ENCODE measurements at regions not wholly inside any gene's neighbourhood (a gene's known extent, or its start where the extent isn't known, plus 50 kb on each side); places are given as distances from the start of the nearest gene placed in this dataset.

DNA sequence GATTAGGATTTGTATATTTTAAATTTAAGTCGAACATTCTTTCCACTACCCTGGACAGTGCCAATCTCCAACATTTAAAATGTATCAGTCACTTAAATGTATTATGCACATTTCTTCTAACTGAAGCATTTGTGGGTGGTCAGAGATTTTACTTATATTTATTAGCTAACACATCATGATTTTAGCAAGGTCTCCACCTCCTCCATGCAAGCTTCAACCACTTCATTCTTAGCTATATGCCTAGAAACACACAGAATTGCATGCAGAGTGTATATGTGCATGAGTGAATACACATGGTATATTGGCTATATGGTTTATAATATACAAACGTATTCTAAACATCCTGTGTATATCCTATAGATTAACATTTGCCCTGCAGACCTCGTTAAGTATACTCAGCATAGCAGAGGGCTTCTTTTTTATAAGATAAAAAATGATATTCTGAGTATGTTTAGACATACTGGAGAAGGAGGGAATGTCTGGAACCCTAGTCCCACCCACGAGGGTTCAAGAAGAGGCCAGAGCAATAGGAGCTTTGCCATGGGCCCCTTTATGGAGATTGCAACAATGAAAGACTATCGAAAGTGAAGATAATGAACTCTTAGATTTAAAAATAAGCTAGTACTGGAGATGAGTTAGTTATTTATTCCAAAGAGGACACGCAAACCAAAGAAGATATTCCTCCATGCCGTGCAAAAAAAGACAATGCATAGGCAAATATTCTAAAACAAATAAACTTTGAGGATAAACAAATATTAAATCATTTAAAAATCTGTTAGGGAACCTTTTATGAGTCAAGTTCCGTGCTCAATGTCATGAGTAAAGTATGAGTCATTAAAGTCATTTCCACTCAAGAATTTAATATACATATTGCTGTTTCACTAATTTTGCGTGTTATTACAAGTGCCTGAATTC is 480.4 kb downstream of the SIPA1L2 start:
- no peak overlapping the region for H3K4me3 ChIP-seq (ENCODE audit: low read depth, low read length)
- no peak for DNase-seq (ENCODE audit: low read depth)
- TF ChIP-seq, protein P1, sequence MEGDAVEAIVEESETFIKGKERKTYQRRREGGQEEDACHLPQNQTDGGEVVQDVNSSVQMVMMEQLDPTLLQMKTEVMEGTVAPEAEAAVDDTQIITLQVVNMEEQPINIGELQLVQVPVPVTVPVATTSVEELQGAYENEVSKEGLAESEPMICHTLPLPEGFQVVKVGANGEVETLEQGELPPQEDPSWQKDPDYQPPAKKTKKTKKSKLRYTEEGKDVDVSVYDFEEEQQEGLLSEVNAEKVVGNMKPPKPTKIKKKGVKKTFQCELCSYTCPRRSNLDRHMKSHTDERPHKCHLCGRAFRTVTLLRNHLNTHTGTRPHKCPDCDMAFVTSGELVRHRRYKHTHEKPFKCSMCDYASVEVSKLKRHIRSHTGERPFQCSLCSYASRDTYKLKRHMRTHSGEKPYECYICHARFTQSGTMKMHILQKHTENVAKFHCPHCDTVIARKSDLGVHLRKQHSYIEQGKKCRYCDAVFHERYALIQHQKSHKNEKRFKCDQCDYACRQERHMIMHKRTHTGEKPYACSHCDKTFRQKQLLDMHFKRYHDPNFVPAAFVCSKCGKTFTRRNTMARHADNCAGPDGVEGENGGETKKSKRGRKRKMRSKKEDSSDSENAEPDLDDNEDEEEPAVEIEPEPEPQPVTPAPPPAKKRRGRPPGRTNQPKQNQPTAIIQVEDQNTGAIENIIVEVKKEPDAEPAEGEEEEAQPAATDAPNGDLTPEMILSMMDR (IDR thresholded peaks at IDR 0.05; ENCODE audit: low read depth, low read length, missing control alignments) = no peak

DNA sequence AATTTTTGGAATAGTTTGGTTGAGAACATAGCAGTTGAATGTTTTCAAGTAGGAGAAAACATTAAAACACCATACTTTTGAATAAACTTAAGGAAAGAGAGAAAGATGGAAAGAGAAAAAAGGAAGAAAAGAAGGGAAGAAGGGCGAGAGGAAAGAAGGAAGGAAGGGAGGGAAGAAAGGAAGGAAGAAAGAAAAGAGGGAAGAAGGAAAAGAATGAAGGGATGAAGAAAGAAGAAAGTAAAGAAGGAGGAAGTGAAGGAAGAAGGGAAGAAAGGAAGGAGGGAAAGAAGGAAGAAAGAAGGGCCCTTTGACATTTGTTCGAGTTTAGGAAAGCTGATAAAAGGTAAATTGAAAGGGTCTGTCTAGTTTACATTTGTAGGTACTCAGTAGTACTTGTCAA is 482.7 kb downstream of the SIPA1L2 start:
- no peak for DNase-seq (ENCODE audit: low read depth)
- TF ChIP-seq, protein P1 (IDR thresholded peaks at IDR 0.05; ENCODE audit: low read depth, low read length, missing control alignments) = no peak
- no peak overlapping the region for H3K4me3 ChIP-seq (ENCODE audit: low read depth, low read length)

DNA sequence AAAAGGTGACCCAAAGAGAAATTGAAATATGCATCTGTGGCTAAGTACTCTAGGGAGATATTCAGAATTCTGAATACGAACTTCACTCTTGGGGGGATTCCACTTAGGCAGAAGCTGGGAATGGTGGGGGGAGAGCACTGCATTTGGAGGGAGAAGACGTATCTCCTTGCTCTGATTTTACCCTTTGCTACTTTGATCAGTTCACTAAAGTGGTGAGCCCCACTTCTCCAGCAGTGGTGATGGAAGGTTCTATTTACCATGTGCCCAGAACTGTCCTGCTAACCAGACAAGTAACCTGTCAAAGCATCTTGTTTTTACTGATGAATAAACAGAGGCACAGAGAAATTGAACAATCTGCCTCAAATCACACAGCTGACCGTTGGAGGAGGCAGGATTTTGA is 483.4 kb downstream of the SIPA1L2 start:
- no peak overlapping the region for H3K4me3 ChIP-seq (ENCODE audit: low read depth, low read length)
- TF ChIP-seq, protein P1 (IDR thresholded peaks at IDR 0.05; ENCODE audit: low read depth, low read length, missing control alignments) = no peak
- DNase-seq (ENCODE audit: low read depth) = no peak

DNA sequence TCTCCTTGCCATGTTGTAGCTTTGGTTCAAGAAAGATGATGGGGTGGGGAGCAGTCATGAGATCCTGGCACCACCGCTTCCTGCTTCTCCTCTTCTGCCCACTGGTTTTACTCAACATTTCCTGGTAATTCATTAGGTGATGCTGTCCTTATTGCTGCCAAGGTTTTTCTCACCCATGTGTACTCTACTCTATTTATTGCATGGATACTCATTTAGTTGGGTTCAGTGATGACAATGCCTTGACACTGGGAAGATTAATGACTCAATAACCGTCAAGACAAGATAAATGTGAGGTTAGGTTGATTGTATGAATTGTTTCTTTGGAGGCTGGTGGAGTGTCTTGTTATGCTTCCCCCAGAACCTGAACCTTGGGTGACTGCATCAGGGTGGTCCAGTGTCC is 484.2 kb downstream of the SIPA1L2 start:
- no peak overlapping the region for H3K4me3 ChIP-seq (ENCODE audit: low read depth, low read length)
- DNase-seq (ENCODE audit: low read depth) = no peak
- TF ChIP-seq, protein P1 (IDR thresholded peaks at IDR 0.05; ENCODE audit: low read depth, low read length, missing control alignments) = no peak

DNA sequence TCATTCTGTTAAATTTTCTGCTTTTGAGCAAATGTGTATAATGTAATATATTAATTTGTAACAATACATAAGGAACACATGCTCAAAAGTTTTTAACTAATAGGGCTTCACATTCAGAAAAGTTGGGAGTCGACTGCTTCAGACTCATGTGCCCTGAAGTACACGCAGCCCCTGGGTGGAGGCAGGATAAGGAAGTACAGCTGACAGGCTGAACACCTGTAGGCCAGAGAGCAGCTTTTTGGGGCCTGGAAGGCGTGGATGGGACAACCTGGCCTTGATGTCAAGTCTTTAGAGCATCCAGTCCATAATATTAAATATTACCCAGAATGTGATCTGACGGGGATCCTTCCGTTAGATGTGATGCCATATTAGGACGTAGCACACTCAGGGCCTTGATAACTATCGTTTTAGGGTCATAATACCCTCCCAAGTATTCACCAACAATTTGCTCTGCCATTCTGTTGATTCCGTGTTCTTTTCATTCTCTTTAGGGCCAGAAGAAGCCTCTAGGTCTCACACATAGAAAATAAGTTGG is 485.2 kb downstream of the SIPA1L2 start:
- no peak for DNase-seq (ENCODE audit: low read depth)
- H3K4me3 ChIP-seq (ENCODE audit: low read depth, low read length) = no peak overlapping the region
- TF ChIP-seq, protein P1 (IDR thresholded peaks at IDR 0.05; ENCODE audit: low read depth, low read length, missing control alignments) = no peak

DNA sequence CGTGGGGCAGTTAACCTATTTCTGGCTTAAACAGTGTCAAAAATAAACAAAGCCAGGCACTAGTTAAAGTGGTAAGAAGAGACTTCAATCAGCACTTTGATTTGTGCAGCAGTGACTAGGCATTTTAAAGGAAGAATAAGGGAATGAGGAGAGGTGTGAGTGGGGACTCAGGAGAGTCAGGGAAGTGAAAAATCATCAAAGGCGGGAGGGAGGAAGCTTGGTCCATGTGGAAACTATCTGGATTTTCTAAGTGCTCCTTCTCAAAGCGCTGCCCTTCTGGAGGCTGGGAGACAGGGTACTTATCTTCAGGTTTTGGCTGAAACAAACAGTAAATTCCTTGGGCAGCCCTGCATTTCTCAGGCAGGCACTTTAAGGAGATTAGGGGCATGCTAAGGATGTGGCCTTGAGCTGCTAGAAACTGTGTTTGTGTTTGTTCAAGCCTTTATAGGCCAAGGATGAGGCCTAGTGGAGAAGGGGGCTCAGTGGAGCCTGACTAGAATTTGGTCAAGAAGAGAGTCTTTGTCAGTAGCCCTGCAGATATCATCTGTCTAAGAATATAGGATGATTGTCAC is 486.5 kb downstream of the SIPA1L2 start:
- TF ChIP-seq, protein P1 (IDR thresholded peaks at IDR 0.05; ENCODE audit: low read depth, low read length, missing control alignments) = no peak
- DNase-seq (ENCODE audit: low read depth) = no peak
- no peak overlapping the region for H3K4me3 ChIP-seq (ENCODE audit: low read depth, low read length)
